Liver (tissue), 3 donors: ENCODE measurements at regions not wholly inside any gene's neighbourhood (a gene's known extent, or its start where the extent isn't known, plus 50 kb on each side); places are given as distances from the start of the nearest gene placed in this dataset.

Experiments
- RAD21 ChIP-seq, 2 donors: IDR thresholded peaks; 2 replicates each; pipeline ENCODE4 v1.6.1; 2016; ENCODE audit warnings: antibody characterized with exemption in 2 of 2, mild to moderate bottlenecking in 2 of 2
- RXRA ChIP-seq, 2 donors: IDR thresholded peaks; 2 replicates each; pipeline ENCODE4 v1.6.1; 2017 to 2018; ENCODE audit warnings: antibody characterized with exemption in 2 of 2, mild to moderate bottlenecking in 1 of 2
- SP1 ChIP-seq: IDR thresholded peaks from 2 replicates; pipeline ENCODE4 v1.6.1; 2018; ENCODE audit warnings: antibody characterized with exemption, mild to moderate bottlenecking
- TAF1 ChIP-seq: conservative IDR thresholded peaks from 2 replicates; pipeline ENCODE4 v1.6.1; 2016; ENCODE audit warnings: antibody characterized with exemption, mild to moderate bottlenecking
- YY1 ChIP-seq: IDR thresholded peaks from 2 replicates; pipeline ENCODE4 v1.6.1; 2016; ENCODE audit warnings: antibody characterized with exemption, mild to moderate bottlenecking
- TF ChIP-seq, protein P1 (sequence below): fragments of 150-350 bp; IDR thresholded peaks from 2 replicates; pipeline ENCODE4 v1.5.1; 2017; ENCODE audit warnings: improper control_type of control experiment, low read depth, low read length; ENCODE audit not compliant: missing input control
- TF ChIP-seq, protein P2 (sequence below): IDR thresholded peaks from 2 replicates; pipeline ENCODE4 v1.6.1; 2016; ENCODE audit warnings: antibody characterized with exemption
- TF ChIP-seq, protein P3 (sequence below): IDR thresholded peaks from 2 replicates; pipeline ENCODE4 v1.6.1; 2016; ENCODE audit warnings: antibody characterized with exemption
- donor health status: healthy.
- donor health status: healthy.

DNA sequence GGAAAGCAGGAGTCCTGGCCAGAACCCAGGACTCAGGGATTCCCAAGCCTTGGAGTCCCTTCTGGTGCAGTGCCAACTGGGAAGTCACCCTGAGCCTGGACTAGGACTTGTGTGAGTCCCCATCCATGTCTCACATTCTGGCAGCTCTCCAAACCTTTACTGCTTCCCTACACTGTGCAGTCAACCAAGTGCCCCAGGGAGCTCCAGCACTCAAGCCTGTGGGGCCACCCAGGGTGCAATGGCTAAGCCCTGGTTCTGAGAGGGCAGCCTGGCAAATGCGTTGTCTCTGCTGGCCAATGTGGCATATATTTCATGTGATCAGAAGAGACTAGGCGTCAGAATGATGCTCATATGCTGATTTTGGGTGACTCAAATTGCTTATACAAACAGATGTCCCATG lies 223.4 kb downstream of the SP3 start:
- TF ChIP-seq TAF1 (no peak), RAD21 (IDR thresholded peaks at IDR 0.05) (no peak), RXRA (IDR thresholded peaks at IDR 0.05) (no peak), SP1 (no peak), YY1 (no peak)
- TF ChIP-seq, protein P1, sequence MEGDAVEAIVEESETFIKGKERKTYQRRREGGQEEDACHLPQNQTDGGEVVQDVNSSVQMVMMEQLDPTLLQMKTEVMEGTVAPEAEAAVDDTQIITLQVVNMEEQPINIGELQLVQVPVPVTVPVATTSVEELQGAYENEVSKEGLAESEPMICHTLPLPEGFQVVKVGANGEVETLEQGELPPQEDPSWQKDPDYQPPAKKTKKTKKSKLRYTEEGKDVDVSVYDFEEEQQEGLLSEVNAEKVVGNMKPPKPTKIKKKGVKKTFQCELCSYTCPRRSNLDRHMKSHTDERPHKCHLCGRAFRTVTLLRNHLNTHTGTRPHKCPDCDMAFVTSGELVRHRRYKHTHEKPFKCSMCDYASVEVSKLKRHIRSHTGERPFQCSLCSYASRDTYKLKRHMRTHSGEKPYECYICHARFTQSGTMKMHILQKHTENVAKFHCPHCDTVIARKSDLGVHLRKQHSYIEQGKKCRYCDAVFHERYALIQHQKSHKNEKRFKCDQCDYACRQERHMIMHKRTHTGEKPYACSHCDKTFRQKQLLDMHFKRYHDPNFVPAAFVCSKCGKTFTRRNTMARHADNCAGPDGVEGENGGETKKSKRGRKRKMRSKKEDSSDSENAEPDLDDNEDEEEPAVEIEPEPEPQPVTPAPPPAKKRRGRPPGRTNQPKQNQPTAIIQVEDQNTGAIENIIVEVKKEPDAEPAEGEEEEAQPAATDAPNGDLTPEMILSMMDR, result no peak
- TF ChIP-seq, protein P2, sequence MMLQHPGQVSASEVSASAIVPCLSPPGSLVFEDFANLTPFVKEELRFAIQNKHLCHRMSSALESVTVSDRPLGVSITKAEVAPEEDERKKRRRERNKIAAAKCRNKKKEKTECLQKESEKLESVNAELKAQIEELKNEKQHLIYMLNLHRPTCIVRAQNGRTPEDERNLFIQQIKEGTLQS, result no peak
- TF ChIP-seq, protein P3, sequence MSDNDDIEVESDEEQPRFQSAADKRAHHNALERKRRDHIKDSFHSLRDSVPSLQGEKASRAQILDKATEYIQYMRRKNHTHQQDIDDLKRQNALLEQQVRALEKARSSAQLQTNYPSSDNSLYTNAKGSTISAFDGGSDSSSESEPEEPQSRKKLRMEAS, result no peak
